Chondrocyte (in vitro differentiated cells): ENCODE measurements at regions not wholly inside any gene's neighbourhood (a gene's known extent, or its start where the extent isn't known, plus 50 kb on each side); places are given as distances from the start of the nearest gene placed in this dataset.
A peak's percentile ranks its signal among the peaks of the same experiment; 100 is the strongest.

Source experiments
- DNase-seq: peaks from one replicate; pipeline ENCODE4 v3.0.0; 2021; ENCODE audit warnings: mixed read lengths, low spot score
- H3K27ac Mint-ChIP-seq: one replicate; pipeline ENCODE4 v1.8.0; 2021; ENCODE audit warnings: mild to moderate bottlenecking, moderate library complexity, mixed read lengths; ENCODE audit not compliant: unreplicated experiment
- H3K27me3 Mint-ChIP-seq: 2 replicates; pipeline ENCODE4 v1.8.0; 2021; ENCODE audit warnings: low read depth, mixed read lengths
- H3K36me3 Mint-ChIP-seq: 2 replicates; pipeline ENCODE4 v1.8.0; 2021; ENCODE audit warnings: low read depth, mixed read lengths
- H3K4me1 Mint-ChIP-seq: 2 replicates; pipeline ENCODE4 v1.8.0; 2021; ENCODE audit warnings: low read depth, mild to moderate bottlenecking, mixed read lengths
- H3K4me3 Mint-ChIP-seq: one replicate; pipeline ENCODE4 v1.8.0; 2021; ENCODE audit warnings: mild to moderate bottlenecking, moderate library complexity, mixed read lengths; ENCODE audit not compliant: unreplicated experiment
- H3K9me3 Mint-ChIP-seq: 2 replicates; pipeline ENCODE4 v1.8.0; 2021; ENCODE audit warnings: low read depth, mixed read lengths
- CTCF ChIP-seq: fragments of 200-600 bp; sonication (generic); IDR thresholded peaks from 2 replicates; pipeline ENCODE4 v1.5.0; 2021; ENCODE audit warnings: antibody characterized with exemption, mild to moderate bottlenecking, moderate library complexity

GRCh38 chr9:121598167-121598964 is 53.1 kb upstream of the DAB2IP start:
- peak overlapping the region; percentile 70 for H3K27ac Mint-ChIP-seq
- peak; percentile 68 for TF ChIP-seq CTCF
- peak overlapping the region; percentile 70 for H3K4me3 Mint-ChIP-seq
- DNase-seq: no peak
- peaks cover 3% of the 10 kb centered on the region for H3K27me3 Mint-ChIP-seq
- peaks cover 6% of the 10 kb centered on the region for H3K9me3 Mint-ChIP-seq
- peaks cover 22% of the 10 kb centered on the region for H3K4me1 Mint-ChIP-seq
- no peaks in the 10 kb centered on the region for H3K36me3 Mint-ChIP-seq

- Mint-ChIP-seq H3K27ac (peak overlapping the region; percentile 70), H3K27me3 (peaks cover 3% of the 10 kb centered on the region), H3K36me3 (no peaks in the 10 kb centered on the region), H3K4me1 (peaks cover 23% of the 10 kb centered on the region), H3K4me3 (peak overlapping the region; percentile 70), H3K9me3 (peaks cover 6% of the 10 kb centered on the region)
- DNase-seq: no peak
- TF ChIP-seq CTCF: no peak
These were observed 52.2 kb upstream of the DAB2IP start for GRCh38 chr9:121598965-121599871.

GRCh38 chr9:121599872-121600585 is 51.4 kb upstream of the DAB2IP start:
- Mint-ChIP-seq H3K9me3 (peaks cover 6% of the 10 kb centered on the region), H3K36me3 (no peaks in the 10 kb centered on the region), H3K27ac (no peak overlapping the region), H3K27me3 (peaks cover 3% of the 10 kb centered on the region), H3K4me3 (peak overlapping the region; percentile 55), H3K4me1 (peaks cover 22% of the 10 kb centered on the region)
- peak; percentile 28 for TF ChIP-seq CTCF
- no peak for DNase-seq

GRCh38 chr9:121601194-121601593 is 50.2 kb upstream of the DAB2IP start:
- Mint-ChIP-seq H3K9me3 (peaks cover 6% of the 10 kb centered on the region), H3K27ac (no peak overlapping the region), H3K27me3 (peaks cover 3% of the 10 kb centered on the region), H3K4me1 (peaks cover 22% of the 10 kb centered on the region), H3K4me3 (no peak overlapping the region), H3K36me3 (no peaks in the 10 kb centered on the region)
- DNase-seq: no peak
- TF ChIP-seq CTCF: no peak
